Limb (tissue), 2 donors: ENCODE measurements at regions not wholly inside any gene's neighbourhood (a gene's known extent, or its start where the extent isn't known, plus 50 kb on each side); places are given as distances from the start of the nearest gene placed in this dataset.

Source experiments
- DNase-seq, 2 donors: peaks; one replicate each; pipeline ENCODE4 v3.0.0-alpha.2; 2016; ENCODE audit errors: extremely low spot score in 2 of 2

DNA sequence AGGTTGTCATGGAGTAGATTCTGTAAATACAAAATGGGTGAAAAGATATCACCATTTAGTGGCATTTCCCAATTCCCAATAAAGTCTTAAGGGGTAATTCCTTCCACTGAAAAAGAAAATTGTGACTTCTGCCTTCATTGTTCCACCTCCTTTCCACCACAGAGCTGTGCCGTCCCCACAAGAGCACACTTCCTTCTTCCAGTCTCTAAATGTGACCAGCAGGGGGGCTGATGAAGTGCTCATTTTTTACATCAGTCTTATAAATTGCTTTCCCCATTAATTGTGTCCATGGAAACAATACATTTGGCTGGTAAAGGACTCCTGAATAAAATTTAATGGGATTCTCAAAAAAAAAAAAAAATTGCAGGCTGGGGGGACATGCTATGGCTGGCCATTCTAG is 260.8 kb upstream of the PSMD7 start:
- no peak for DNase-seq

DNA sequence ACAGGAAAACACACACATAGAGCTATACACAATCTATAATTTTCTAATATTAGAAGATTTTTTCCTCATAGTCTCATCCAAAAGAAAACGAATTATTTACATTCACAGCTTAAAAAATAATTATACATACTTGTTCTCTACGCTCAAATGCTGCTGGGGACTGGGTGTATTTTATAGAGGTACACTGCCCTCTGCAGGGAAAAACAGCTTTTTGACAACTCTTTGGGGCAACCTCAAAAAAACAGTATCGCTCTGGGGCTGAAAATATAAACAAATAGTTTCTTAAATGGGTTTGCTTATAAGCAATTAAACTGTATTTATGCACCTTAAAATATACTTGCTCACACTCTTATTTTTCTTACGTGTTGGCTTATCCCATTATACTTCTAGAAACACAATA is 261.8 kb upstream of the PSMD7 start:
- DNase-seq, result peak in 1 of 2 donors; percentile 71

DNA sequence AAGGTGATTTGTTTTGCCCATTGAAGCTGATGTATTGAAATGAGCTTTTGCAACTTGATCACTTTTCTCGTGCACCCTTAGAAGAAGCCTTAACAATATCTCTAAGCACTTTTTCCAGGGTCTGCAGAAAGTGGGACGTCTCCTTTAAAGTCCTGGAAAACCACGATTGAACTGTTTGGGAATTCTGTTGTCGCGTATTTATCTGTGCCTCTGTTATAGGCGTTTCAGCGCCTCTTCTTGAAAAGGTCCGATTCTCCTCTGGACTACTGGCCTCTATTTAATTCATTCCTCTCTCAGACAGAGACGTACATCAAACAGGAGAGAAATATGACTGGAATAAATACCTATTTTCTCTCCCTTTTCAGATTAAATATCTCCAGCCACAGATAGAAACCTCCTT is 262.4 kb upstream of the PSMD7 start:
- DNase-seq, result no peak

DNA sequence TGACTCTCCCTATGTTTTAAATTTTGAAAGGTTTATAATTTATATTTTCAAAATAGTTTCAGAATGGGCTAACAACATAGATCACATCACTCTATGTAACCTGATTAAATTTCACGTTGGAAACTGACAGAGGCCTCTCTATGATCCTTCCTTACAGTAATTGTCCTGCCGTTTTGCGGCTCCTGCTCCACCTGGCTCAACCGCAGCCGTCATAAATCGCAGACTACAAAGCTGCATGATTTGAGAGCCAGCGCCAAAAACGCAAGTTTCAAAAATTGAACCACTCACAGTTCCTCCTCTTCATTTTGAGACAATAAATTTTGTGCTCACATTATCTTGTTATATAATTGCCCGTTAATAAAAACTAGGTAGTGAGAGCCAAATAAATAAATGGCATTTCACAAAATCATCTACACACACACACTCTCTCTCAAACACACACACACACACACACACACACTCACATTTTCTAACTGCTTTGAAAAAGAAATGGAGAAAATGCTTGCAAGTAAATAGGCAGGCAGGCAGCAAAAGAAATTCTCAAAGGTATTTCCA is 263.1 kb upstream of the PSMD7 start:
- no peak for DNase-seq

DNA sequence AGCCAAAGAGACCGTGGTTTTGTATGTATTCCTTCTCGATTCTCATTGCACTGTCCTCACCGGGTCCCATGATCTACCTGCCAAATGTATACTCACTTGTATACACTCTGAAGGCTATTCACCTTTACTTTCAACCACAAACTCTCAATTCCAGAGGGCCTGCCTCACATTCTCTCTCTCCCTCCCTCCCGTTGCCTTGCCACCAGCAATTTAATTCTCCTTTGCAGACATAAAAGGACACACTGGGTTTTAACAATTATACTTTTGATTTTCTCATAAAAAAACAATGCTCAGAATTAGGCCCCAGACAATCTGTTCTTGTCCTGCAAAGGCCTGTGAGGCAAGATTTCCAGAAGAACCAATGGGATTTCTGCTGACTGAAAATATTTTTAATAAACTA is 265.1 kb upstream of the PSMD7 start:
- no peak for DNase-seq

DNA sequence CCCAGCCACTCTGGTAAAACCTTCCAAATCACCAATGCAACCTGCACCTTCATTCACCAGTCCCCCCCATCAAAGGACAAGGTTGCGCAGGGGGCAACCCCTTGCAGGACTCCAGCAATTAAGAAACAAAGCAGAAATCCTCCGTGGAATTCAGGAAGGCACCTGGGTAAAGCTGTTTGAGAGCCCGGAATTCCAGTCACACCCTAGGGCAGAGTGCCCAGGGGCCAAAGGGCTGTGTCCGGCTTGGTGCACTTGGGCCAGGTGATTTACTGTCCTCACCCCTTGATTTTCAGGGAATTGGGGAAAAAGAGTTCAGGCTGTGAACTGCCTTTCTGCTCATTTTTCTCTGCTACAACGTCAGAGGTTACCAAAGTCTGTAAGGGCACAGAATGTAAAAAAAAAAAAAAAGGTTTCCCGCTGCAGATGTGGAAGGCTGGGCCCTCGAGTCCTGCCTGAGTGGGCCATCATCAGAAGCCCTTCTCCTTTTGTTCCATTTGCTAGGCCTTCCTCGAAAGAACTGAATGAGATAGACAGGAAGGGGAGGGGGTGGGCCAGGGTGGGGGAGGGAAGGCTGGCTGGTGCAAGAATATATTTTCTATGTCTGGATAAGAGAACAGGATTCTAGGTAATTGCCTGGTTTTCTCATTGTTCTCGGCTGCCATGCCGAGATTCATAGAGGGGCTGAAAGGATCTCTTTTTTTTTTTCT is 266.5 kb upstream of the PSMD7 start:
- DNase-seq, result no peak

DNA sequence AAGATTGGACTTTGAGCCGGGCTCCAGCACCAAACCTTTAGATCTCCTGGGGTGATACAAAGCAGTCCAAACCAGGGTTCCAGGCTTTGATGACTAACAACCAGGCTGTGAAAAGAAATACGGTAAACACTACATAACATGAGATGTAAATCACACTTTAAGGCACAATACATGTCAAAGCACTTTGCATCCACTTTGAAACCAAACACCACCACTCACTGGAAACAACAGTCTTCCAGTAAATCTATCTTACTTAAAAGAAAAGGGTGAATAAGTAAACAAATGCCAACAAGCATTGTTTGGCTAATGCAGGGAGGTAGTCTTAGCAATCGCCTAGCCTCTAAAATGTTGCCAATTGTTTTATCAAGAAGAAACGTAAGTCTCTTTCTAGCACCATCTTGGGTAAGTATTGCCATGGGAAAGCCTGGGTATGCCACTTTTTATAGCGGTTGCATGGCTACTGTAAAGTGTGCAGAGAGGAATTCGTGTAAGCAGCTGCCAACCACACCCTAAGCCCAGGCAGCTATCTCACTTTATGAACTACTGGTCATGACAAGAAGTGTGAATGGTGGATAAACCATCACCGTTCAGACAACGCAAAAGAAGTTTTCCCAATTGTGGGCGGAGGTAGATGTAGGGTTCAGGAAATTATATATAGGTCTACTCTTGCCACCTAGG is 267.4 kb upstream of the PSMD7 start:
- no peak for DNase-seq

DNA sequence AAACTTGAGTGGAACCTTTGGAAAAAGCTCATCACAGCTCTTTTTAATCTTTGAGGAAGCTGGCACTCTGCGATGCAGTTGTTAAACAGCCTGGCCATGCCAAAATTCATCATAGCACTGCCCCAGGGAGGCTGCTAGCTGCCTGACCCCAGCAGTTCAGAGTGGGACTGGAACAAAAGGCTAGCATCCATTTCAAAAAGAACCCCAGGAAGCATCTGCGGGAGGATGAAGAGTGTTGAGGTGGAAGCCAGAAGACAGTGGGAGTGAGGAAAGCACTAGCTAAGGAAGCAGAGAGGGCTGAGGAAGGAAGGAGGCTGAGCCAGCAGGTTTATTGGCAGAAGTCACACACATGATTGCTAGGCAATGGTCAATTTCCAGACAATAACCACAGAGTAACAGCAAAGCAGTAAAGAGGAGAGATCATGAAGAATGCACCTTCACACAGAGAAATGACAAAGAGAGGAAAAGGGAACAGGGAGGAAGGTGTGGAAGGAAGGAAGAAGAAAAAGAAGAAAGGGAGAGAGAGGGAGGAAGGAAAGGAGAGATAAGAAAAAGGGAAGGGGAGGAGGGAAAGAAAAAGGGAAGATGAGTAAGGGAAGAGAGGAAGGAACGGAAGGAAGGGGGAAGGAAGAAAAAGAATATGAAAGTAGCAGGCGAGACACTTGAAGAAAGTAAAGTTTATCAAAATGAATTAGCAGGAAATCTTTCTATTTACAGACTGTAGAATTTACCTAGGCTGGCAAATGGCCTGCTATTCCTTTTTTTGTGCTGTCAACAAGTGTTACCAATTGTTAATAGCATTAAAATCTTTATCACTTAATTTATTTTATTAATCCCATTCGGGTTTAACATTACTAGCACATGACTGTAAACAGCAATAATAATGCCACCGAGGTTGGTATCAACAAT is 270.0 kb upstream of the PSMD7 start:
- no peak for DNase-seq

DNA sequence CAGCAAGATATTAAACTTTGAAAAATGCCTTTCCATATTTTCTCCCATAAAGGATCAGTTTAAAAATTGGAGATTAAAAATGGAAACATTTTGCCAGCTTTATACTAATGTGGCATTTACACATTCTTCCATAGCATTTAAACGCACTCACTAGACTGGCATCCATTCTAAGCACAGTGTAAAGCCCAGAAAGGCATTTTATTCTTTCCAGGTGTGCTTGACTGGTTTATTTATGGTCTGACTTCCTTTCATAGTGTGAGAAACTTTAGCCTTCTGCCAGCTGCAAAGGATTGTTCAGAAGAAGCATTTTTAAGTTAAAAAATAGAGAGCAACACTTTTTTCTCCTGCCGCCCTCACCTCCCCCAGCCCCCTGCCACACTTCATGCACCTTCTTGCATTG is 271.7 kb upstream of the PSMD7 start:
- no peak for DNase-seq

DNA sequence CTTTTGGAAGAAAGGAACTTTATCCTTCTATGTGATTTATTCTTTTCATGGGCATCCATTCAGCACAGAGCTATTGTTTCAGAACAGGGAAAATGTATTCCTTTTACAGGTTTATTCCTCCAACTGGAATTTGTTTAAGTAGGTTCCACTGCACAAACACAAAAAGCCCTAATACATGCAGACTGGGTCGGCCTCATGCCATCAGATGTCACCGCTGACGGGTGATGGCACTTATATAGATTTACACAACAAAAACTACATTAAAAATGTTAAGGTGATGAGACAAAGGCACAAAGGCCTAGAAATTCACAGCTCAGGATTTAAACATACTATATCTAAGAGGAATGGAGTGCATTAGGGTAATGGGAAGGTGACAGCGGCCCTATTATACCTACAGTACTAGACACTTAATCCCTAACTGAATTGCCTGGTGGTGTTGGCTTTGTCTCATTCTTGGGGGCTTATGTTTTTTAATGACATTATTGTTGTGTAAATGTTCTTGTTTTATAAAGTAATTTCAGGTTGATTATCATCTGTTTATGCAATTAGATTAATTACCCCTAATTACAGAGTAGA is 276.4 kb upstream of the PSMD7 start:
- no peak for DNase-seq

DNA sequence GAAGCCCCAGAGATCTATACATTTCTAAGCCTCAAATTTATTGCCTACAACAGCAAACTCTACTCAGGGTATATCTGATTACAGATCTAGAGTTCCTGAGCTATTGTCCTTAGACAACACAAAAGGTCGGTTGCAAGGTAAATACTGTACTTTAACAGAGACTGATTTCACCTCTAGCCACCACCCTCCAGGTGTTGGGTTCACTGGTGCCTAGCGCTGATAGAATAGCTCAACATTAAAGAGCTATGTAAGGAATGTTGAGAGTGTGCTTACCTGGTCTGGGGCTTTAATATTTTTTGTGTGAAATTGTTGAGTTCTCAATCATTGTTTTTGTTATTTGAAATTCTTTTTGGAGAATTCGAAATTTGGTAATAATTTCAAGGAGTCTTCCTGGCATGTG is 277.0 kb upstream of the PSMD7 start:
- DNase-seq, result no peak

DNA sequence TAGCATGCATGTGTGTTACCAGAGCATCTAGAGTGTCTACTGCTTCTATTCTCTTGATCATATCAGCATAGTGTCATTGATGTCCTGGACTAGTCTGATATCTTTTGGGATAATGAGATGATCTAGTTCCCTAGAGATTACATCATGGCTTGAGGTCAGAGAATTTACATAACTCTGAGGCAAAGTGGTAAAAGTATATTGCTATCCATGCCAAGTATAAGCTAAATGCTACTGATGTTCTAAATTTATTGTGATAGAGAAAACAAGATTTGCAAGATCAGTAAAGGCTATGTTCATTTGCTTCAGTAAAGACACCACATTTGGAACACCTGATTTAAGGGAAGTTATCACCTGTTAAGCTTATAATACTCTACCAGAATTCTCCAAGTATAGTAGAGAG is 280.7 kb upstream of the PSMD7 start:
- no peak for DNase-seq

DNA sequence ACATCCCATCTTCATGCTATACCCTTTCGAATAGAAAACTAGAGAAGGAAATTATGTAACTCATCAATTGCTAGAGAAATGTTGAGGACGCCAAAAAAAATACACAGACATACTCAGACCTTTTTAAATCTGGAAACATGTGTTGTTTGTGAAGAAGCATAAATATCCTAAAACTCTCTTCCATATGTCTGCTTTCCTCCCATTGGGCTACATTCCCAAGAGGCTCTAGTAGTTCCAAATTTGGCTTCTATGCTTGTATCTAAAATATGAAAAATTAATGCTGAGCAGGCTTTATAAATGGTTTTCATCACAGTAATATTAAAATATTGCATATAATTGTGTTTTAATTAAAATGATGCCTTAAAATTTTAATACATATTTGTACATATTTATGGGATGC is 297.9 kb upstream of the PSMD7 start:
- peak in 1 of 2 donors; percentile 10 for DNase-seq

DNA sequence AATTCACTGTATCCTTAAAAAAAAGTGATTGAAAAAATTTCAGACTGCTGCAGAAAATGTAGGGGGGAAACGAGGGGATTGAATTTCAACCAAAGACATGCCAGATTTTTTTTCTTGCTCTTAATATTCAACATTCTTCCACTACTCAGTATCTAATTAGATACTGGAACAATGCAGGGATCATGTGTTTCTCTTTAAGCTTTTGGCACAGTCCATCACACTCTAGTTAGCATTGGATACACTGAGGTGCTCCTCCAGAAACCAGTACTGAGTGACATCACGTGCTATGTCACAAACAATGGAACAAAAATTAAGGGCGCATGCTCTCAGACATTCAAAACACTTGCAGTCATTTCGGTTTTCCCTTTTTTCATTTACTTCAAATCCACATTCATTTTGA is 298.6 kb upstream of the PSMD7 start:
- DNase-seq, result peak in 1 of 2 donors; percentile 68

DNA sequence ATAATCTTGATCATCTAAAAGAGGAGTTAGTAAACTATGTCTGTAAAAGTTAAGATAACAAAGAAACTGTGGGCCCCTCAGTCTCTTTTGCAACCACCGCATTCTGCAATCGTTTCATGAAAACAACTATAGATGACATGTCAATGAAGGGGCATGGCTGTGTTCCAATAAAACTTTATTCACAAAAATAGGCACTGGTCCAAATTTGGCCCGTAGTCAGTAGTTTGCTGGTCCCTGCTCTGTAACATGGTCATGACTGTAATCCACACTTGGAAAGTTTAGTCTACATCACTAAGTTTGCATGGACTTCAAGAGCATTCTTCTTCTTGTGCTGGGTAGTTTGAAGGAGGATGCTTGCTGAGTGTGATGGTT is 299.3 kb upstream of the PSMD7 start:
- DNase-seq, result no peak

DNA sequence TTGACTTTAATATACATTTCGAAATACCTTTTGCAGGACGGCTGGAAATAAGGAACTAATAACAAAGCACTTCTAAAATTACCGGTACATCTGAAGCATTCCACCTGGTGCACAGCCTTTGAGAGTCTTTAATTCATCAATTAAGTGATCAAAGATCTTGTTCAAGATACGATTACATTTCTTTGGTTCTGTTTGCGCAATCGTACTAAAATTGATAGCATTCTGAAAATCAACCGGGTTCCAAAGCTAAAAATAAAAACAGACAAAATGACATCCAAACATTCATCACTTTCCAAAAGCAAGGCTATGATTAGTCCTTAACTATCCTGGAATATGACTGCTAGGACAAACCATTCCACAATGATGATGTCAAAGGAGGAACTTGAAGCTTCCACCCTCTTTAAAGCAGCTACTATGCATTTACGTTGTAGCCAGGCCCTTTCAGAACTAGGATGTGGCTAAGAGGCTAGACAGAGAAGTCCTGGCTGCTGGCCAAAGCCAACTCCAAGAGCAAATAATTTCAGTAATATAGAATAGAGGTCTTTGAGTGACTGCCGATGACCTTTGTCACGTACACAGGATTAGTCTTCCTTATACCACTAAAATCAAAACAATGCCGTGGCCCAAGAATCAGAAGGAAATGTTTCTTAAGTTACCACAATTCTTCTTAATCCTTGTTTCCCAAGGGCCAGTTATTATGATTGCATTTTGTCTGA is 299.8 kb upstream of the PSMD7 start:
- DNase-seq, result peak in 1 of 2 donors; percentile 35

DNA sequence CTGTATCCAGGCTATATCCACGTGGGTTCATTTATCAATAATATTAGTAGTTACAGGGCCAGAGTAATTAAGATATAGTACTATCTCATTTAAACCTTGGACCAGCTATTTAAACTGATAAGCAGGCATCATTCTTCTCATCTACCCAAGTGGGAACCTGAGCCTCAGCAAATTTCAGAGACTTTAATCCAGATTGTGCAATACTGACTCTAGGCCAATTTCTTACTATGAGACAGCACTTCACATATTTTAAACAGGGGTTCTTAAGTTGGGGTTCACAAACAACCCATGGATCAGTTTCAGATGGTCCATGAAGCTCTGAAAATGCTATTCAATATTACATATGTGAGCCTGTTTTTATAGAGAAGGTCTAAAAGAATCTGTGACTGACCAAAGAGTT is 302.7 kb upstream of the PSMD7 start:
- no peak for DNase-seq

DNA sequence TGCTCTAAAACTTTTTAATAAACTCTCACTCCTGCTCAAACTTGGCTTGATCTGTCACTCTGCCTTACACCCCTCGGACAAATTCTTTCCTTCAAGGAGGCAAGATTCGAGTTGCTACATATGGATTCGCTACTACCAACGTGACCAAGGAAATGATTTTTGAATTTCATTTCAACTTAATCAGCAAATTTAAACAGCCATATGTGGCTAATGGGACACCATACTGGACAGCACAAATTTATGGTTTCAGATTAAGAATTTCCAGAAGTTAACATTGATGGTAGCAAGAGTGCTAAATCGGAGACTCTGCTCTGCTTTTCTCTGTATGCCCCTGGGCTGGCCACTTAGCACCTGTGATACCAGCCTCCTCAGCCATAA is 318.2 kb upstream of the PSMD7 start:
- DNase-seq, result no peak

DNA sequence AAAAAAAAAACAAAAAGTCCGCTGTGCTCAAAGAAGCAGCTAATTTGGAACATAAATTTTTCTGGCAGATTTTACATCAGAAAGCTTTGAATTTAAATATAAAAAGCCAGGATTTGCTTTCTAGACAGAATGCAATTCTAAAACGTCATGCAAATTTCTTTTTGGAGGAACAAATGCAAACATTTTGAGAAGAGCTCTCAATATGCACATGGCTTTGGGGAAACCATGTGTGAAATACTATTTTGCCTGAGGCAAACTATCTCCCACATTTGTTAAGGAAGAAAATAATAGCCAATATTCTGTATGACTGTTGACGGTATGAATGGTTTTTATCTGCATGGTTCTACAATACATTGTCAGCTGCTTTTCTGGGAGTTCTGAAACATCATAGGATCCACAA is 320.0 kb upstream of the PSMD7 start:
- DNase-seq, result no peak

DNA sequence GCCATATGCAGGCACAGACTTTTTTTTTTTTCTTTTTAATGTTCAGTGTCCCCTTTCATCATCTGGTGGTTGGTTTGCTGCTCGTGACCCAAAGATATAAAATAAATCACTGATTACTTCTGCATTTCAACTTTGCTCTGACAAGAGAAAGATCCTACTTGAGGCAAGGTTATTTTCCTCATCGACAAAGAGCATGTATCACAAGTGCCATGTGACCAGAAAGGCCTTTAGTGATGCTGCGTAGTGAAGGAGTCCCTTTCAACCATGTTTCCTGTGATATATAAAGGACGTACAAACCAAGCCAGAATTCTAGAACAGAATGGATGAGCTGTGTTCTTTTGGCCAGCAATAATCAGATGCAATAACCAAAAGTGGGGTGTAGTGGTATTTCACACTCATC is 323.4 kb upstream of the PSMD7 start:
- no peak for DNase-seq

DNA sequence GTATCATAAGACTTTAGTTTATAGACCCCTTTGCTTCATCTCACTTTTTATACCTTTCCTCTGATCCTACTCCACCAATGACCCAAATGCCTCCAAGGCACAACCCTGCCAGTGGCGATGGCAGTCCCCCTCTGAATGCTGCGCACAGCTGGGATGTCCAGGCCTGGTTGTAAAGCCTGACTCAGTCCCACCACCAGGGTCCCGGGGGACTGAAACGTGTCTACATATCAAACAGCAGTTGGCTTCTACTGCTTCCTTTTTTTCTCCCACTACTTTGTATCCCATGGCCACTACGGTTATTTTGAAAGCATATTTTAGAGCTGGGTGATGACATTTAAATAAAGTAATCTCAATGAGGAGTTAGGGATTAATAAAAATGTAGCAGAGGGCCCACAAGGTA is 329.8 kb upstream of the PSMD7 start:
- no peak for DNase-seq
